Endothelial cell (in vitro differentiated cells): ENCODE measurements at regions not wholly inside any gene's neighbourhood (a gene's known extent, or its start where the extent isn't known, plus 50 kb on each side); places are given as distances from the start of the nearest gene placed in this dataset.
"Not testable (repeated sequence)": the region's sequence is repeated elsewhere in the genome, so short reads cannot be mapped to it uniquely, and the experiment has no call there.

ENCODE experiments used
- DNase-seq: peaks from one replicate; pipeline ENCODE4 v3.0.0; 2021; ENCODE audit warnings: low spot score
- H3K27ac Mint-ChIP-seq: one replicate; pipeline ENCODE4 v1.8.0; 2021; ENCODE audit warnings: mixed read lengths, inconsistent platforms; ENCODE audit not compliant: unreplicated experiment
- H3K27me3 Mint-ChIP-seq: one replicate; pipeline ENCODE4 v1.8.0; 2021; ENCODE audit warnings: mild to moderate bottlenecking, moderate library complexity, mixed read lengths, inconsistent platforms; ENCODE audit not compliant: unreplicated experiment
- H3K36me3 Mint-ChIP-seq: one replicate; pipeline ENCODE4 v1.8.0; 2021; ENCODE audit warnings: mild to moderate bottlenecking, low read depth, mixed read lengths, inconsistent platforms; ENCODE audit not compliant: unreplicated experiment
- H3K4me1 Mint-ChIP-seq: one replicate; pipeline ENCODE4 v1.8.0; 2021; ENCODE audit warnings: mild to moderate bottlenecking, mixed read lengths, inconsistent platforms; ENCODE audit not compliant: unreplicated experiment
- H3K4me3 Mint-ChIP-seq: one replicate; pipeline ENCODE4 v1.8.0; 2021; ENCODE audit warnings: mild to moderate bottlenecking, mixed read lengths, inconsistent platforms; ENCODE audit not compliant: unreplicated experiment
- H3K9me3 Mint-ChIP-seq: one replicate; pipeline ENCODE4 v1.8.0; 2021; ENCODE audit warnings: mixed read lengths, inconsistent platforms; ENCODE audit not compliant: unreplicated experiment
- TF ChIP-seq, protein P1 (sequence below): fragments of 200-600 bp; sonication (generic); IDR thresholded peaks from one replicate; pipeline ENCODE4 v1.5.0; 2021; ENCODE audit warnings: antibody characterized with exemption; ENCODE audit not compliant: unreplicated experiment

DNA sequence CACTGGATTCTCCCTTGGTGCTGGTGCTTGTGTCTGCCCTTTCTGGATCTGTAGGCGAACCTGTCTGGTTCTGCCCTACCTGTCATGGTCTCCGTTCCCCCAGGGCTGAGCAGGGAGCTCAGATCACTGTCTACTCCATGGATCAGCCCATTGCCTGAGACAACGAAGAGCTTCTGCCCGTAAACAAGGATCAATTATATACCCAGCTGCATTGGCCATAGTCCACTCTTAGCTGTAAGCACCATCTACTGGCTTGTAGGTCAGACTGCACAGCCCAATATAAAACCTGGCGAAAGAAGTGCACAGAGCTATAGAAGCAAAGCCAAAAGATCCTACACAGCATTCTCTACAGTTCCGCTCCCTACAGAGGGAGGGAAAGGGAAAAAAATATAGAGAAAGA, 181.5 kb upstream of the RPS23 start:
- H3K4me3 Mint-ChIP-seq = no peak overlapping the region
- no peaks in the 10 kb centered on the region for H3K9me3 Mint-ChIP-seq
- peaks cover 3% of the 10 kb centered on the region for H3K36me3 Mint-ChIP-seq
- H3K27ac Mint-ChIP-seq = no peak overlapping the region
- DNase-seq = no peak
- peaks cover 1% of the 10 kb centered on the region for H3K27me3 Mint-ChIP-seq
- no peaks in the 10 kb centered on the region for H3K4me1 Mint-ChIP-seq
- TF ChIP-seq, protein P1, sequence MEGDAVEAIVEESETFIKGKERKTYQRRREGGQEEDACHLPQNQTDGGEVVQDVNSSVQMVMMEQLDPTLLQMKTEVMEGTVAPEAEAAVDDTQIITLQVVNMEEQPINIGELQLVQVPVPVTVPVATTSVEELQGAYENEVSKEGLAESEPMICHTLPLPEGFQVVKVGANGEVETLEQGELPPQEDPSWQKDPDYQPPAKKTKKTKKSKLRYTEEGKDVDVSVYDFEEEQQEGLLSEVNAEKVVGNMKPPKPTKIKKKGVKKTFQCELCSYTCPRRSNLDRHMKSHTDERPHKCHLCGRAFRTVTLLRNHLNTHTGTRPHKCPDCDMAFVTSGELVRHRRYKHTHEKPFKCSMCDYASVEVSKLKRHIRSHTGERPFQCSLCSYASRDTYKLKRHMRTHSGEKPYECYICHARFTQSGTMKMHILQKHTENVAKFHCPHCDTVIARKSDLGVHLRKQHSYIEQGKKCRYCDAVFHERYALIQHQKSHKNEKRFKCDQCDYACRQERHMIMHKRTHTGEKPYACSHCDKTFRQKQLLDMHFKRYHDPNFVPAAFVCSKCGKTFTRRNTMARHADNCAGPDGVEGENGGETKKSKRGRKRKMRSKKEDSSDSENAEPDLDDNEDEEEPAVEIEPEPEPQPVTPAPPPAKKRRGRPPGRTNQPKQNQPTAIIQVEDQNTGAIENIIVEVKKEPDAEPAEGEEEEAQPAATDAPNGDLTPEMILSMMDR = no peak

DNA sequence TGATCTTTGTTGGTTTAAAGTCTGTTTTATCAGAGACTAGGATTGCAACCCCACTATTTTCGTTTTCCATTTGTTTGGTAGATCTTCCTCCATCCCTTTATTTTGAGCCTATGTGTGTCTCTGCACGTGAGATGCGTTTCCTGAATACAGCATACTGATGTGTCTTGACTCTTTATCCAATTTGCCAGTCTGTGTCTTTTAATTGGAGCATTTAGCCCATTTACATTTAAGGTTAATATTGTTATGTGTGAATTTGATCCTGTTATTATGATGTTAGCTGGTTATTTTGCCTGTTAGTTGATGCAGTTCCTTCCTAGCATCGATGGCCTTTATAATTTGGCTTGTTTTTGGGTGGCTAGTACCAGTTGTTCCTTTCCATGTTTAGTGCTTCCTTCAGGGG, 177.2 kb upstream of the RPS23 start:
- not testable (repeated sequence) for H3K4me1 Mint-ChIP-seq, H3K9me3 Mint-ChIP-seq, H3K27ac Mint-ChIP-seq, DNase-seq, H3K4me3 Mint-ChIP-seq, H3K36me3 Mint-ChIP-seq, H3K27me3 Mint-ChIP-seq

DNA sequence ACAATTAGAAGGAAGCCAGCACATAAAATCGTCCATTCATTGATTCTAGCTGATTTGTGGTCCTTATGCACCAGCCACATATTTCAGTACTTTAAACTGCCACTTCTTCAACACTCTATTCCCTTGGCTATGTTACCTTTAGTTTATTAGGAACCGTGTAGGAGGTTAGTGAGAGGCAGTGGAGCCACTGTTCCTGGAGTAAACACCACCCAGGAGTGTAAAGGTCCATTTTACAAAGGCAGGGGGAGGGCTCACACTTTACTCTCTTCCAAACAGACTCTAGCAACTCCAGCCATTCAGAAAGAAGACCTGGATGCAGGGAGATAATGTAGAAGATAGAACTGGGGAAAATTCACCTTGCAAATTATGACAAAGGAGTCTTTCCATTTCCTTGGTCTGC, 170.2 kb upstream of the RPS23 start:
- no peaks in the 10 kb centered on the region for H3K9me3 Mint-ChIP-seq
- no peaks in the 10 kb centered on the region for H3K4me1 Mint-ChIP-seq
- no peaks in the 10 kb centered on the region for H3K36me3 Mint-ChIP-seq
- TF ChIP-seq, protein P1 = no peak
- H3K27me3 Mint-ChIP-seq = peaks cover 2% of the 10 kb centered on the region
- no peak for DNase-seq
- H3K4me3 Mint-ChIP-seq = no peak overlapping the region
- H3K27ac Mint-ChIP-seq = no peak overlapping the region

DNA sequence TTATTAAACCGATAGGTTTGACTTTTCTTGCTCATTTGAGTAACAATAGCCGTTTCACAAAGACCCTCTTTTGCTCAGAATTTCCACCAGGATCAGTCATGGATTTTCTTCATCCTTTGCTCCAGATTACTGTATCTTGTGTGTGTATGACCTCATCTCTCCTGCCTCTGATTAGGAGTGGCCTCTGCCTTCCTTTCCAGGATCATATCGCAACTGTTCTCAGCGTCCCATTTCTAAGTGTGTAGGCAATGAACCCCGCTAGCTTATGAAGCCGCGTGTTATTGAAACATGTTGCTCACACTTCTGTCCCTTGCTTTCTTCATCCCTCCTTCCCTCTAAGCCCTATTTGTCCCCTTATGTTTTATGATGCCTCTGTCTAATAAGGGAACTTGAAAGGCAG, 169.8 kb upstream of the RPS23 start:
- Mint-ChIP-seq H3K9me3 (no peaks in the 10 kb centered on the region), H3K4me3 (no peak overlapping the region), H3K4me1 (no peaks in the 10 kb centered on the region), H3K27me3 (peaks cover 2% of the 10 kb centered on the region), H3K36me3 (no peaks in the 10 kb centered on the region), H3K27ac (no peak overlapping the region)
- TF ChIP-seq, protein P1 = no peak
- no peak for DNase-seq

DNA sequence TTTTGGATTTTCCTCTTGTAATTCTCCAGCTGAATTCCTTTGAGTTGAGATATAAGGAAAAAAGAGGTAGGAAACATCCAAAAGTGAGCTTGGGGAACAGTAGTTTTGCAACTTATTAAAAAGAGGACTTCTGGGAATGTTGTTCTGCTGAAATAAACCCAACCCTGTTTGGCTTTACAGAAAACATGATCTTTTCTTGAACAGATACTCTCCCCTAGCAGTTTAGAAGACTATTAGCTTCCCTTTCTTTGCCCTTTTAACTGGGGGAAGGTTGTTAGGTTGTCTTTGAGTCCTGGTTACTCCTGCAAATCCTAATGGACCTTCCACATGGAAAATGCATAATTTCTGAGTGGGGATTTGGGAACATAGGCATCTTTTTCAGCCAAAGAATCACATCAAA, 168.7 kb upstream of the RPS23 start:
- no peaks in the 10 kb centered on the region for H3K36me3 Mint-ChIP-seq
- no peak overlapping the region for H3K27ac Mint-ChIP-seq
- no peaks in the 10 kb centered on the region for H3K9me3 Mint-ChIP-seq

More for the DNA sequence above, 168.7 kb upstream of the RPS23 start:
- Mint-ChIP-seq H3K4me3 (no peak overlapping the region), H3K4me1 (no peaks in the 10 kb centered on the region), H3K27me3 (peaks cover 2% of the 10 kb centered on the region)
- DNase-seq = no peak
- TF ChIP-seq, protein P1 = no peak
